Activated naive CD8-positive, alpha-beta T cell treated with anti-CD3 and anti-CD28 coated beads, Interleukin-2, amount 10 ng/mL, durations not matched to agents 7 days and 5 days (primary cell): ENCODE measurements at regions not wholly inside any gene's neighbourhood (a gene's known extent, or its start where the extent isn't known, plus 50 kb on each side); places are given as distances from the start of the nearest gene placed in this dataset.
"Not testable (repeated sequence)": the region's sequence is repeated elsewhere in the genome, so short reads cannot be mapped to it uniquely, and the experiment has no call there.

Source experiments
- ATAC-seq: fragments of 150-1000 bp; cut with Tn5 transposase; one replicate; pipeline ENCODE4 v1.10.0; 2021; ENCODE audit warnings: low read depth, moderate library complexity
- POLR2A ChIA-PET: fragments of 350-600 bp; sonication (Branson Sonifier 250); formaldehyde crosslinking; loops from one replicate; lab custom pipeline; 2021; ENCODE audit warnings: antibody characterized with exemption; lab: Charles Lee
- DNase-seq: peaks from one replicate; pipeline ENCODE4 v3.0.0; 2021
- H3K27ac Mint-ChIP-seq: one replicate; pipeline ENCODE4 v1.8.0; 2022; ENCODE audit warnings: mild to moderate bottlenecking, mixed read lengths
- H3K27me3 Mint-ChIP-seq: one replicate; pipeline ENCODE4 v1.8.0; 2022; ENCODE audit warnings: mild to moderate bottlenecking, moderate library complexity, mixed read lengths
- H3K36me3 Mint-ChIP-seq: one replicate; pipeline ENCODE4 v1.8.0; 2021; ENCODE audit warnings: mild to moderate bottlenecking, mixed read lengths
- H3K4me1 Mint-ChIP-seq: one replicate; pipeline ENCODE4 v1.8.0; 2021; ENCODE audit warnings: mixed read lengths
- H3K4me3 Mint-ChIP-seq: one replicate; pipeline ENCODE4 v1.8.0; 2022; ENCODE audit warnings: mild to moderate bottlenecking, moderate library complexity, mixed read lengths
- H3K9me3 Mint-ChIP-seq: one replicate; pipeline ENCODE4 v1.8.0; 2021; ENCODE audit warnings: mixed read lengths

GRCh38 chr22:23451452-23452230 is 128.4 kb downstream of the IGLL1 start:
- H3K36me3 Mint-ChIP-seq, POLR2A ChIA-PET, H3K4me3 Mint-ChIP-seq, H3K9me3 Mint-ChIP-seq, H3K4me1 Mint-ChIP-seq, H3K27ac Mint-ChIP-seq, DNase-seq, ATAC-seq: not testable (repeated sequence)
- peaks cover 31% of the 10 kb centered on the region for H3K27me3 Mint-ChIP-seq

GRCh38 chr22:23450821-23451220 is 129.3 kb downstream of the IGLL1 start:
- H3K36me3 Mint-ChIP-seq, H3K4me1 Mint-ChIP-seq, DNase-seq, H3K27ac Mint-ChIP-seq, ATAC-seq, H3K9me3 Mint-ChIP-seq, H3K4me3 Mint-ChIP-seq, POLR2A ChIA-PET: not testable (repeated sequence)
- peaks cover 24% of the 10 kb centered on the region for H3K27me3 Mint-ChIP-seq

GRCh38 chr22:23450434-23450795 is 129.7 kb downstream of the IGLL1 start:
- no peak for DNase-seq
- Mint-ChIP-seq H3K4me3 (no peak overlapping the region), H3K4me1 (no peaks in the 10 kb centered on the region), H3K27ac (no peak overlapping the region), H3K36me3 (no peaks in the 10 kb centered on the region), H3K27me3 (peaks cover 21% of the 10 kb centered on the region), H3K9me3 (peaks cover 4% of the 10 kb centered on the region)
- POLR2A ChIA-PET = no interaction called here
- no peak for ATAC-seq

- H3K27ac Mint-ChIP-seq, ATAC-seq, H3K4me3 Mint-ChIP-seq, POLR2A ChIA-PET, DNase-seq, H3K36me3 Mint-ChIP-seq, H3K4me1 Mint-ChIP-seq, H3K9me3 Mint-ChIP-seq: not testable (repeated sequence)
- H3K27me3 Mint-ChIP-seq = peaks cover 16% of the 10 kb centered on the region
These were observed 130.2 kb downstream of the IGLL1 start for GRCh38 chr22:23449748-23450433.

GRCh38 chr22:23448499-23449288 is 131.4 kb downstream of the IGLL1 start:
- H3K9me3 Mint-ChIP-seq, H3K4me3 Mint-ChIP-seq, H3K27ac Mint-ChIP-seq, H3K4me1 Mint-ChIP-seq, POLR2A ChIA-PET, DNase-seq, ATAC-seq, H3K36me3 Mint-ChIP-seq: not testable (repeated sequence)
- peaks cover 15% of the 10 kb centered on the region for H3K27me3 Mint-ChIP-seq

- DNase-seq = no peak
- no peak for ATAC-seq
- peaks cover 5% of the 10 kb centered on the region for H3K9me3 Mint-ChIP-seq
- H3K27ac Mint-ChIP-seq = no peak overlapping the region
- H3K27me3 Mint-ChIP-seq = peaks cover 6% of the 10 kb centered on the region
- no peak overlapping the region for H3K4me3 Mint-ChIP-seq
- POLR2A ChIA-PET = no interaction called here
- H3K4me1 Mint-ChIP-seq = no peaks in the 10 kb centered on the region
- no peaks in the 10 kb centered on the region for H3K36me3 Mint-ChIP-seq
These were observed 133.2 kb downstream of the IGLL1 start for GRCh38 chr22:23446796-23447350.

GRCh38 chr22:23446194-23446593 is 133.9 kb downstream of the IGLL1 start:
- ATAC-seq, POLR2A ChIA-PET, H3K27ac Mint-ChIP-seq, H3K36me3 Mint-ChIP-seq, DNase-seq, H3K4me1 Mint-ChIP-seq, H3K9me3 Mint-ChIP-seq, H3K27me3 Mint-ChIP-seq, H3K4me3 Mint-ChIP-seq: not testable (repeated sequence)

GRCh38 chr22:23443905-23444304 is 136.2 kb downstream of the IGLL1 start:
- POLR2A ChIA-PET, H3K9me3 Mint-ChIP-seq, H3K4me1 Mint-ChIP-seq, H3K27ac Mint-ChIP-seq, ATAC-seq, H3K36me3 Mint-ChIP-seq, H3K27me3 Mint-ChIP-seq, DNase-seq, H3K4me3 Mint-ChIP-seq: not testable (repeated sequence)

GRCh38 chr22:23439581-23439980 is 140.5 kb downstream of the IGLL1 start:
- ATAC-seq, H3K4me1 Mint-ChIP-seq, H3K4me3 Mint-ChIP-seq, H3K36me3 Mint-ChIP-seq, POLR2A ChIA-PET, H3K27me3 Mint-ChIP-seq, H3K27ac Mint-ChIP-seq, H3K9me3 Mint-ChIP-seq, DNase-seq: not testable (repeated sequence)

- no peak for DNase-seq
- no peak for ATAC-seq
- POLR2A ChIA-PET = no interaction called here
- no peaks in the 10 kb centered on the region for H3K36me3 Mint-ChIP-seq
- H3K27ac Mint-ChIP-seq = no peak overlapping the region
- no peak overlapping the region for H3K4me3 Mint-ChIP-seq
- H3K27me3 Mint-ChIP-seq = peaks cover 5% of the 10 kb centered on the region
- H3K4me1 Mint-ChIP-seq = peaks cover 1% of the 10 kb centered on the region
- H3K9me3 Mint-ChIP-seq = peaks cover 5% of the 10 kb centered on the region
These were observed 141.9 kb downstream of the IGLL1 start for GRCh38 chr22:23438216-23438615.

GRCh38 chr22:23437779-23438178 is 142.3 kb downstream of the IGLL1 start:
- H3K9me3 Mint-ChIP-seq = peaks cover 5% of the 10 kb centered on the region
- DNase-seq (no peak), ATAC-seq (no peak)
- no peak overlapping the region for H3K27ac Mint-ChIP-seq
- H3K4me3 Mint-ChIP-seq = no peak overlapping the region
- H3K4me1 Mint-ChIP-seq = peaks cover 4% of the 10 kb centered on the region
- peaks cover 5% of the 10 kb centered on the region for H3K27me3 Mint-ChIP-seq
- POLR2A ChIA-PET = no interaction called here
- no peaks in the 10 kb centered on the region for H3K36me3 Mint-ChIP-seq

GRCh38 chr22:23437107-23437395 is 143.0 kb downstream of the IGLL1 start:
- H3K4me3 Mint-ChIP-seq, H3K27ac Mint-ChIP-seq, H3K4me1 Mint-ChIP-seq, ATAC-seq, H3K9me3 Mint-ChIP-seq, H3K27me3 Mint-ChIP-seq, POLR2A ChIA-PET, H3K36me3 Mint-ChIP-seq, DNase-seq: not testable (repeated sequence)

- DNase-seq, H3K36me3 Mint-ChIP-seq, H3K4me1 Mint-ChIP-seq, H3K4me3 Mint-ChIP-seq, H3K27me3 Mint-ChIP-seq, POLR2A ChIA-PET, H3K27ac Mint-ChIP-seq, H3K9me3 Mint-ChIP-seq, ATAC-seq: not testable (repeated sequence)
These were observed 143.6 kb downstream of the IGLL1 start for GRCh38 chr22:23436354-23437106.
